GM10266 (cell line): ENCODE measurements at regions not wholly inside any gene's neighbourhood (a gene's known extent, or its start where the extent isn't known, plus 50 kb on each side); places are given as distances from the start of the nearest gene placed in this dataset.

Source experiments
- DNase-seq: peaks from one replicate; pipeline ENCODE4 v3.0.0; 2012; ENCODE audit errors: extremely low spot score
- TF ChIP-seq, protein P1 (sequence below): IDR thresholded peaks from 2 replicates; pipeline ENCODE4 v1.5.1; 2012; ENCODE audit warnings: mild to moderate bottlenecking, low read depth; ENCODE audit not compliant: control insufficient read depth, insufficient read depth; ENCODE audit errors: missing control alignments

DNA sequence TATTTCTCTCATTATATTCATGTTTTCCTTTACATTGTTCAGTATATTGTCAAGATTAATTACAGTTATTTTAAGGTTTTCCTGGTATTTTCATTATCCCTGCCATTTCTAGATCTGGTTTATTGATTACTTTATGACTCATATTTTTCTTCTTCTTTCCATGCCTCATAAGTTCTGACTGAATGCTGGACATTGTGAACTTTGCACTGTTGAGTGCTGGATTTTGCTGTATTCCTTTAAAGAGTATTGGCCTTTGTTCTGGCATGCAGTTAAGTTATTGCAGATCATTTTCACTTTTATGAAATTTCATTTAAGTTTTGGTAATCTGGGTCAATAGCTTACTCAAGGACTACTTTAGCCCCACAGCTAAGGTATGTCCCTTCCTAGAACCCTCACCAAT is 73.1 kb downstream of the KLF6 start:
- no peak for DNase-seq
- TF ChIP-seq, protein P1, sequence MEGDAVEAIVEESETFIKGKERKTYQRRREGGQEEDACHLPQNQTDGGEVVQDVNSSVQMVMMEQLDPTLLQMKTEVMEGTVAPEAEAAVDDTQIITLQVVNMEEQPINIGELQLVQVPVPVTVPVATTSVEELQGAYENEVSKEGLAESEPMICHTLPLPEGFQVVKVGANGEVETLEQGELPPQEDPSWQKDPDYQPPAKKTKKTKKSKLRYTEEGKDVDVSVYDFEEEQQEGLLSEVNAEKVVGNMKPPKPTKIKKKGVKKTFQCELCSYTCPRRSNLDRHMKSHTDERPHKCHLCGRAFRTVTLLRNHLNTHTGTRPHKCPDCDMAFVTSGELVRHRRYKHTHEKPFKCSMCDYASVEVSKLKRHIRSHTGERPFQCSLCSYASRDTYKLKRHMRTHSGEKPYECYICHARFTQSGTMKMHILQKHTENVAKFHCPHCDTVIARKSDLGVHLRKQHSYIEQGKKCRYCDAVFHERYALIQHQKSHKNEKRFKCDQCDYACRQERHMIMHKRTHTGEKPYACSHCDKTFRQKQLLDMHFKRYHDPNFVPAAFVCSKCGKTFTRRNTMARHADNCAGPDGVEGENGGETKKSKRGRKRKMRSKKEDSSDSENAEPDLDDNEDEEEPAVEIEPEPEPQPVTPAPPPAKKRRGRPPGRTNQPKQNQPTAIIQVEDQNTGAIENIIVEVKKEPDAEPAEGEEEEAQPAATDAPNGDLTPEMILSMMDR = no peak

DNA sequence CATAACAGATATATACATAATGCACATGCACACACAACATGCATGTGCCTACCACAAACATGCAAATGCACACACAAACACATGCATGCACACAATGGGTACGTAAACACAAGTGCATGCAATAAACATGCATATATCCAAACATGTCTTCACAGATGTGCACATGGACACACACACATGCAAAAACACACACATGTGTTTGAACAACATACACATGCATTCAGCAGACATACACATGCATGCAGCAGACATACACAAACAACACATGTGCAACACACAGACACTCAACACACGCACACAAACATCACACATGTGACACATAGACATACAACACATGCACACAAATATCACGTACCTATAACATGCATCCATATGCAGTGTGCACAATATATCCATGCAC is 74.2 kb downstream of the KLF6 start:
- TF ChIP-seq, protein P1 = no peak
- DNase-seq = no peak

DNA sequence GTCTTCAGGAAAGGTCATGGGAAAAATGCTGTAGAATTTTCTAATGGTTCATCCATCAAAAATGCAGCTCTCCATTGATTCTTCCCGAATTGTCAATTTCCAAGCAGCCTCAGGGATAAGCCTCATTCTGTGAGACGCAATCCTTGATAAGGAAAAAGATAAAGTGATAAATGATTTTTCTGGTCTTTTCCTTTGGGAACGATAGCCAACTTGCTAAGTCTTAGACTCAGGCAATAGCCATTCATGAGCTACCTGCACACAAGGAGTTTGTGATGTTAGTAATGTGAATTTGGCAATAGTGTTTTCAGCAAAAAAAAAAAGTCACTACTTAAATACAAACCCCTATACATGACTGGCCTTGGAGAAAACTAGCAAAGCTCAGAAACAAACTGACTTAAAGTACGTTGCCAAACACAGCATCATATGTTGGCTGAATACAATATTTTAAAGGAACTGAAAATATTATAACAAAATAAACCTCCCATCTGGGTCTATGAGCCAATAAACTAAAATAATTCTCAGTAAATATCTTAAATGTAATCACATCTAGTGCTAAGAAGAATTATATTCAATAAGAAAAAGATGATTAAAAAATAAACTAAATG is 75.5 kb downstream of the KLF6 start:
- no peak for DNase-seq
- TF ChIP-seq, protein P1 = no peak

DNA sequence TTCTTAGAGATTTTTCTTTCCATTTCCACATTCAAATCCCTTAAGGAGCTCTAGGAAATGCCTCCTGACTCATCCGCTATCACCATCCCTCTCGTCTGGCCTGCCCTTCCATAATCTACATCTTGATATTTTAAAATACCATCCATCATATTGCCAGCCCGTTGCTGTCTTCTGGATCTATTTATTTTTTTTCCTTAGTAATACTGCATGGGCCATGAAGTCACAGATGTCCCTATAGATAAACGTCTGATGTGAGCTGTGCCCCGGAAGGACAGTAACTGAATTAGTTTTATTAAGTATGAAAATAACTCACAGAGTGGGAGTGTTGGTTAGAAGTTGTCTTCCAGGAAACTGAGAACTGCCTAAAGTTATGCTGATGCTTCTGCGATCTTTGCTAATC is 76.2 kb downstream of the KLF6 start:
- TF ChIP-seq, protein P1 = no peak
- DNase-seq = no peak

DNA sequence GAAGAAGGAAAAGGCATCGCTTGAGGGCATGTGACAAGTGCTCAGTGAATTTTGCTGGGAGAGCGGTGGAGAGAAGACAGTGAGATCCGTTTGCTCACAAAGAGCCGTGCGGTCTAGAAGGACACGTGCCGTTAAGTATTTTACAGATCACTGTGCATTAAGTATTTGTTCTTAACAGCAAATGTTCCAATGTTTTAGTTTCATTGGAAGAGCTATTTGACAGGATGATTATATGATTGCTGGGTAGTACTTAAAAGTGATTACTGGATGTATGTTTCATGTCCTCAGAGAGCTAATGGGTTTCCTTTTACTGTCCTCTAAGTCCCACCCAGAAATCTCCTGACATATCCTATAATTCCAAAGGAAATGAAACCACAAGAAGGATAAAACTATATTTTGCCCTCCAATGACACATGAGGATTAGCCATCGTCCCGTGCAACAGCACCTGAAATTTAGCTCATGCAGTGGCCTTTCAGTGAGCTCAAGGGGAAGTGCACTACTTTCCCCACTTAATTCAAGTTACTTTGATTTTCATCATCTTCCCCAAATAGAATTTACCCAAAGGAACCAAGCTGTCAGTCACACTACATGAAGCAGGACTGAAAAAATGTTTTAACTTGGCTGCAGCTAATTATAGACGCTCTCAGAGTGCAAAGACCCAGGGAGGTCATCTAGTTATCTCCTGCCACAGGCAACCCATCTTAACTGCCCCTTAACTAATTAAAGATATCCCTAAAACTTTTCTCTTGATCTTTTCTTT is 80.3 kb downstream of the KLF6 start:
- TF ChIP-seq, protein P1 = no peak
- DNase-seq = no peak

DNA sequence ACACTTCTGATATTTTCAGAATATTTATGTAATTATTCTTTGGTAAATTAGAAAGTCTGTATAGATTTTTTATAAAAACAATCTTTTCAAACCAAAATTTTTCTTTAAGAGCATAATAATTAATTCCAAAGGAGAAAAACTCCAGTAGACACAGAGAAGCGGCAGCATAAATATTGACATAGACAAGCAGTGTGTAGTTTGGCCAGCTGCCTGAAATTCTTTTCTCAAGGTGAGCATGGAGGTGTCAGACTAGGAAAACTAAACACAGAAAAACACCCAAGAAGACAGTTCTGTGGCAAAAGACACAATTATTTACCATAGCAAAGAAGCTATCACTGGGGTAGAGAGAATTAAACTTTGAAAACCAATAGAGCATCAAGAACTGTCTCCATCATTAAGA is 82.4 kb downstream of the KLF6 start:
- TF ChIP-seq, protein P1 = no peak
- DNase-seq = no peak

DNA sequence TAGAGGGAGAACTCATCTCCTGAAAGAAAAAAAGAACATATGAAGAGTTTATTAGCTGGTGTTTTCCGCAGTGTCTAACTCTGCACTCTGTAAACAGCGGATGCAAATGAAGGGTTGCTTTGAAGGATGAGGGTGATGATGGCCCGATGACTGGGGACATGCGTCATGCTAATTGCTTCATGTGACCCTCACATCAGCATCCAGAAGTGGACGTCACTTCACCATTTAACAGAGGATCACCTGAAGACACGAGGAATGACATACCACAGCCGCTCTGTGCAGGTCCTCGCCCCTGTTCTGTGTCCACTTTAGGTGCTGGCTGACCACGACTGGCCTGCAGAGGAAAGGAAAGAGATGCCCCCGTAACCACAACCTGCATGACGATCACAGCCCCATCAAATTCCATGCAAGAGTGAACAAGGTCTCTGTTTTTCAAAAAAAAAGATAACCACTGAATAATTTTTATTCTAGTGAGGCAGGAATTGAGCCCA is 82.9 kb downstream of the KLF6 start:
- TF ChIP-seq, protein P1 = no peak
- DNase-seq = no peak
